Endothelial cell of umbilical vein (primary cell): ENCODE measurements at regions not wholly inside any gene's neighbourhood (a gene's known extent, or its start where the extent isn't known, plus 50 kb on each side); places are given as distances from the start of the nearest gene placed in this dataset.

ENCODE experiments used
- BruUV-seq: library from RNA; stranded (reverse); fragments of 400-500 nt; replicated peaks from 2 replicates; lab custom pipeline; 2021; lab: Mats Ljungman, UMichigan
- CTCF ChIA-PET: fragments of 300-600, 350-600 bp; sonication (Branson Sonifier 250); formaldehyde crosslinking; loops from one replicate; lab custom pipeline; 2021; ENCODE audit warnings: antibody characterized with exemption, inconsistent platforms; lab: Charles Lee
- POLR2A ChIA-PET: fragments of 300-600, 350-600 bp; sonication (Branson Sonifier 250); formaldehyde crosslinking; loops from one replicate; lab custom pipeline; 2021; ENCODE audit warnings: antibody characterized with exemption, inconsistent platforms; lab: Charles Lee
- DNase-seq: peaks from one replicate; pipeline ENCODE4 v3.0.0-alpha.2; 2011; ENCODE audit warnings: low read depth, low spot score
- FAIRE-seq: peaks from 2 replicates; lab custom pipeline; 2011; peaks lifted over from hg19 to GRCh38; lab: Jason Lieb, UNC
- H2AFZ ChIP-seq: 2 replicates; pipeline ENCODE4 v1.6.0; 2012; ENCODE audit warnings: low read depth, low read length, control low read depth, inconsistent platforms
- H3K27ac ChIP-seq: 2 replicates; pipeline ENCODE4 v1.5.1; 2011; ENCODE audit warnings: low read depth, mild to moderate bottlenecking, control low read depth, low read length, moderate library complexity; ENCODE audit not compliant: insufficient read depth
- H3K27me3 ChIP-seq, 2 experiments: 2 replicates each; pipeline versions ENCODE4 v1.6.0 to v1.6.1; 2011; ENCODE audit warnings: low read length in 2 of 2, mixed read lengths in 1 of 2; ENCODE audit not compliant: control insufficient read depth in 2 of 2, insufficient read depth in 2 of 2
- H3K36me3 ChIP-seq, 2 experiments: 2 replicates in 1 of 2; 3 replicates in 1 of 2; pipeline ENCODE4 v1.5.1; 2011; ENCODE audit warnings: low read length in 2 of 2, mild to moderate bottlenecking in 1 of 2, moderate library complexity in 1 of 2; ENCODE audit not compliant: control insufficient read depth in 2 of 2, insufficient read depth in 2 of 2; ENCODE audit errors: extremely low read depth in 1 of 2
- H3K4me1 ChIP-seq: 3 replicates; pipeline ENCODE4 v1.5.1; 2011; ENCODE audit warnings: mild to moderate bottlenecking, low read length; ENCODE audit not compliant: control insufficient read depth, insufficient read depth; ENCODE audit errors: extremely low read depth
- H3K4me2 ChIP-seq: 2 replicates; pipeline ENCODE4 v1.6.1; 2011; ENCODE audit warnings: low read length, control low read depth, mixed read lengths; ENCODE audit not compliant: insufficient read depth
- H3K4me3 ChIP-seq, 3 experiments: fragments of 200-600 bp in 1 of 3; sonication (generic), shearing (Covaris generic) in 1 of 3; replicated peaks in 1 of 3; 2 replicates each; pipeline ENCODE4 v1.5.1; 2011 to 2016; ENCODE audit warnings: control low read depth in 3 of 3, low read length in 3 of 3, mild to moderate bottlenecking in 2 of 3, inconsistent platforms in 1 of 3, low read depth in 1 of 3, moderate library complexity in 1 of 3; ENCODE audit not compliant: insufficient read depth in 1 of 3
- H3K79me2 ChIP-seq: 2 replicates; pipeline ENCODE4 v1.6.0; 2012; ENCODE audit warnings: low read length, inconsistent platforms; ENCODE audit not compliant: control insufficient read depth, insufficient read depth
- H3K9ac ChIP-seq: replicated peaks from 2 replicates; pipeline ENCODE3; 2011; ENCODE audit warnings: low read length, control low read depth; ENCODE audit not compliant: insufficient read depth; ENCODE audit errors: extremely low read depth
- H3K9me1 ChIP-seq: replicated peaks from 3 replicates; pipeline ENCODE4 v1.6.0; 2011; ENCODE audit warnings: mild to moderate bottlenecking, low read length; ENCODE audit not compliant: control insufficient read depth, insufficient read depth; ENCODE audit errors: extremely low read depth
- H3K9me3 ChIP-seq: replicated peaks from 2 replicates; pipeline ENCODE4 v1.5.1; 2012; ENCODE audit warnings: low read length, inconsistent platforms; ENCODE audit not compliant: control insufficient read depth, insufficient read depth
- H4K20me1 ChIP-seq: replicated peaks from 2 replicates; pipeline ENCODE3; 2011; ENCODE audit warnings: mild to moderate bottlenecking, low read length; ENCODE audit not compliant: control insufficient read depth, insufficient read depth; ENCODE audit errors: extremely low read depth
- CTCF ChIP-seq, 2 donors: IDR thresholded peaks; 1 replicate in 1 of 2; 2 replicates in 1 of 2; pipeline ENCODE4 v1.5.1; 2011; ENCODE audit warnings: low read length in 2 of 2, mild to moderate bottlenecking in 2 of 2, moderate library complexity in 2 of 2, control low read depth in 1 of 2, inconsistent platforms in 1 of 2, low read depth in 1 of 2; ENCODE audit not compliant: insufficient read depth in 1 of 2; ENCODE audit errors: extremely low read depth in 1 of 2
- EZH2 ChIP-seq: IDR thresholded peaks from 2 replicates; pipeline ENCODE4 v1.6.1; 2012; ENCODE audit warnings: borderline replicate concordance, low read depth, mild to moderate bottlenecking, moderate library complexity, low read length, inconsistent platforms; ENCODE audit not compliant: severe bottlenecking
- FOS ChIP-seq: IDR thresholded peaks from 2 replicates; pipeline ENCODE4 v1.6.1; 2011; ENCODE audit warnings: mild to moderate bottlenecking, low read length, moderate library complexity, borderline replicate concordance; ENCODE audit not compliant: insufficient read depth
- GATA2 ChIP-seq: IDR thresholded peaks from 2 replicates; pipeline ENCODE4 v1.7.0; 2011; ENCODE audit warnings: low read depth, mild to moderate bottlenecking, moderate library complexity, mixed read lengths, low read length; ENCODE audit not compliant: insufficient read length, insufficient read depth
- JUN ChIP-seq: IDR thresholded peaks from 2 replicates; pipeline ENCODE4 v1.6.1; 2011; ENCODE audit warnings: borderline replicate concordance, low read depth; ENCODE audit not compliant: insufficient read length, insufficient read depth
- MAX ChIP-seq: IDR thresholded peaks from 2 replicates; pipeline ENCODE4 v1.6.1; 2011; ENCODE audit not compliant: insufficient read depth, insufficient read length
- MYC ChIP-seq: IDR thresholded peaks from one replicate; pipeline ENCODE4 v1.6.1; 2011; ENCODE audit warnings: mild to moderate bottlenecking, low read depth, low read length
- POLR2A ChIP-seq: IDR thresholded peaks from 2 replicates; pipeline ENCODE4 v1.6.1; 2012; ENCODE audit warnings: low read depth, mild to moderate bottlenecking, control low read depth, low read length
- POLR2AphosphoS5 ChIP-seq: IDR thresholded peaks from 2 replicates; pipeline ENCODE4 v1.6.1; 2012; ENCODE audit warnings: low read depth, mild to moderate bottlenecking, control low read depth, low read length, moderate library complexity; ENCODE audit not compliant: insufficient read depth
- dilution Hi-C: fragments of 300-500 bp; cut with MboI; formaldehyde crosslinking; loops from one replicate; pipeline ENCODE4 v1.15.0; 2019; ENCODE audit warnings: low sequenced_read_pairs; ENCODE audit not compliant: extremely low pct_ligation_motif_present
- intact Hi-C: fragments of 100-400 bp; cut with micrococcal nuclease; formaldehyde crosslinking; loops from one replicate; pipeline ENCODE4 v1.10.0; 2022

- Histone ChIP-seq H2AFZ (no peak overlapping the region), H3K4me1 (no peaks in the 10 kb centered on the region), H3K79me2 (no peaks in the 10 kb centered on the region), H3K9me3 (no peaks in the 10 kb centered on the region), H3K27ac (no peak overlapping the region), H3K9ac (no peak overlapping the region), H3K4me2 (no peak overlapping the region), H3K27me3 (no peaks in the 10 kb centered on the region), H3K4me3 (no peak overlapping the region), H3K36me3 (no peaks in the 10 kb centered on the region), H4K20me1 (no peaks in the 10 kb centered on the region), H3K9me1 (no peaks in the 10 kb centered on the region)
- FAIRE-seq, result no peak
- DNase-seq, result no peak
- dilution Hi-C loops (no loop called here), intact Hi-C loops (loop anchor here (5.0 kb wide), 2 partner anchors 892 to 1012 kb away; no protein-coding TSS in a partner anchor)
- CTCF ChIA-PET, result interaction anchor here (0.6 kb wide), 1 partner anchor 485 kb away, joined by 3 read pairs; no protein-coding TSS in a partner anchor
- TF ChIP-seq EZH2, result no peak
- no peak for TF ChIP-seq POLR2A
- TF ChIP-seq GATA2, result no peak
- TF ChIP-seq FOS, result no peak
- no peak for TF ChIP-seq CTCF (IDR thresholded peaks at IDR 0.05; ENCODE audit: extremely low read depth in 1 of 2, insufficient read depth in 1 of 2, low read depth in 1 of 2, low read length in 2 of 2)
- TF ChIP-seq MYC, result no peak
- no peak for TF ChIP-seq JUN
- no peak for TF ChIP-seq MAX
- no peak for TF ChIP-seq POLR2AphosphoS5
- no TSS peak for BruUV-seq
- POLR2A ChIA-PET, result no interaction called here
These were observed 1052.8 kb downstream of the BRINP3 start for GRCh38 chr1:189424746-189425331.
